HL-60 (cell line): ENCODE measurements at regions not wholly inside any gene's neighbourhood (a gene's known extent, or its start where the extent isn't known, plus 50 kb on each side); places are given as distances from the start of the nearest gene placed in this dataset.

Experiments
- CTCF ChIP-seq: IDR thresholded peaks from one replicate; pipeline ENCODE4 v1.5.1; 2011; ENCODE audit warnings: low read length, control low read depth, inconsistent platforms; ENCODE audit not compliant: insufficient read depth
- GABPA ChIP-seq: IDR thresholded peaks from 2 replicates; pipeline ENCODE4 v1.6.1; 2012; ENCODE audit warnings: low read depth
- POLR2AphosphoS5 ChIP-seq: IDR thresholded peaks from 2 replicates; pipeline ENCODE4 v1.6.1; 2012; ENCODE audit warnings: low read depth
- REST ChIP-seq: IDR thresholded peaks from 2 replicates; pipeline ENCODE4 v1.6.1; 2012; ENCODE audit warnings: low read depth; ENCODE audit not compliant: insufficient replicate concordance

DNA sequence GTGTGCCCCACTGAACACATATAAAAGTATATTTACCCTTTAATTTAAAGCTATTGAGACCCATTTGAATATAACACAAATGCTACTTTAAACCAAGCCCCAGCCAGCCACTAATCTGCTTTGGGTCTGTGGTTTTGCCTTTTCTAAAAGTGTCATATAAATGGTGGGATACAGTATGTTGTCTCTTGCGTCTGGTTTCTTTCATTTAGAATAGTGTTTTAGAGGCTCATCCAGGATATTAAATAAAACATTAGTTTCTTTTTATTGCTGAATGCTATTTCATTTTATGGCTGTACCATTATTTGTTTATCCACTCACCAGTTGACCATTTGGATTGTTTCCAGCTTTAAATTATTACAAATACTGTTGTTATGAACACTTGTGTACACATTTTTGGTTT is 290.5 kb upstream of the SORL1-AS1 start:
- TF ChIP-seq CTCF, result no peak
- no peak for TF ChIP-seq POLR2AphosphoS5
- TF ChIP-seq REST, result no peak
- no peak for TF ChIP-seq GABPA
